BLaER1 (cell line): ENCODE measurements at regions not wholly inside any gene's neighbourhood (a gene's known extent, or its start where the extent isn't known, plus 50 kb on each side); places are given as distances from the start of the nearest gene placed in this dataset.

Source experiments
- H3K27ac ChIP-seq: shearing (Covaris generic); formaldehyde crosslinking; 2 replicates; pipeline ENCODE4 v1.8.1; 2022
- H3K27me3 ChIP-seq: shearing (Covaris generic); formaldehyde crosslinking; 2 replicates; pipeline ENCODE4 v1.8.1; 2022
- H3K36me3 ChIP-seq: shearing (Covaris generic); formaldehyde crosslinking; 2 replicates; pipeline ENCODE4 v1.8.1; 2022
- H3K4me1 ChIP-seq: shearing (Covaris generic); formaldehyde crosslinking; 2 replicates; pipeline ENCODE4 v1.8.1; 2022
- H3K4me2 ChIP-seq: shearing (Covaris generic); formaldehyde crosslinking; 2 replicates; pipeline ENCODE4 v1.8.1; 2022
- H3K4me3 ChIP-seq: shearing (Covaris generic); formaldehyde crosslinking; 2 replicates; pipeline ENCODE4 v1.8.1; 2022
- H3K9ac ChIP-seq: shearing (Covaris generic); formaldehyde crosslinking; 2 replicates; pipeline ENCODE4 v1.8.1; 2022
- H3K9me3 ChIP-seq: shearing (Covaris generic); formaldehyde crosslinking; 2 replicates; pipeline ENCODE4 v1.8.1; 2022
- H4K20me1 ChIP-seq: shearing (Covaris generic); formaldehyde crosslinking; 2 replicates; pipeline ENCODE4 v1.8.1; 2022
- Cebpa-rat ChIP-seq: shearing (Covaris generic); IDR thresholded peaks from 2 replicates; pipeline ENCODE4 v1.8.1; 2022

GRCh38 chr11:115767047-115767802, 263.0 kb upstream of the CADM1 start:
- Histone ChIP-seq H3K27me3 (no peaks in the 10 kb centered on the region), H3K4me1 (peaks cover 9% of the 10 kb centered on the region), H4K20me1 (no peaks in the 10 kb centered on the region), H3K36me3 (no peaks in the 10 kb centered on the region), H3K9ac (no peak overlapping the region), H3K9me3 (no peaks in the 10 kb centered on the region), H3K4me2 (peak overlapping the region; percentile 34), H3K4me3 (no peak overlapping the region), H3K27ac (no peak overlapping the region)
- TF ChIP-seq Cebpa-rat = no peak

DNA sequence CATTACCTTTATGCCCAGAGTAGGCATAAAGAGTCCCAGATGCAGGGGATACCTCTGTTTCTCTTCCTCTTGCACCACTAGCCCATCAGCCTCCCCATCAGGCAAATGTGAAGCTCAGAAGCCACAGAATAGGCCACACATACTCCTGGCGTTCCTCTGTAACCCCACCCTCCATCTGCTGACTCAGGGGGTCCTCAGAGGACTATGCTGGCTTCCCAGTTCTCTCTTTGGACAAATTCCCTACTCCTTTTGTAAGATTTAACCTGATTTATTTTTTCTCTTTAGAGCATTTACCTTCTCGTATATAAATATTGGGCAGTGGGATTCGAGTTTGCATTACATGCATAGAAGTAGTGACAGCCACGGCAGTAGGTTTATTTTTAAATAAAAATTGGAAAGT, 262.3 kb upstream of the CADM1 start:
- no peak overlapping the region for H3K27ac ChIP-seq
- H3K9me3 ChIP-seq = no peaks in the 10 kb centered on the region
- H3K36me3 ChIP-seq = no peaks in the 10 kb centered on the region
- H3K4me3 ChIP-seq = no peak overlapping the region
- H3K4me2 ChIP-seq = no peak overlapping the region
- no peak for TF ChIP-seq Cebpa-rat
- no peak overlapping the region for H3K9ac ChIP-seq
- peaks cover 9% of the 10 kb centered on the region for H3K4me1 ChIP-seq
- H3K27me3 ChIP-seq = no peaks in the 10 kb centered on the region
- H4K20me1 ChIP-seq = no peaks in the 10 kb centered on the region

DNA sequence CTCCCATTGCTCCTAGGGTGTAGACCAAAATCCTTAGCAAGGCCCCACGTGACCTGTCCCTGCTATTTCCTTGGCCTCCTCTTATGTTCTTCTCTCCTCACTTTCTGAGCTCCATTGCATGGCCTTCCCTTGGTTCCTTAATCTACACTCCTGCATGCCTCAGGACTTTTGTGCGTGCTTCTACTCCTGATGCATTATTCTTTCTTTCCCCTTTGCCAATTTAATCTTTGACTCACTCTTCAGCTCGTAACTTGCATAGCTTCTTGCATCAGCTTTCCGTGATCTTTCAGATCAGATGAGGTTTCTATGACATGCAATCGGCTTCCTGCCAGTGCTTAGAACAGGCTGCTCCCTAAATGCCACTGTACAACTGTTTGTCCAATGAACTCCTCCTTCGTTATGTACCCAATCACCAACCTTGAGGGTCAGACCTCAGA, 261.6 kb upstream of the CADM1 start:
- no peak for TF ChIP-seq Cebpa-rat
- peaks cover 9% of the 10 kb centered on the region for H3K4me1 ChIP-seq
- H3K36me3 ChIP-seq = no peaks in the 10 kb centered on the region
- no peaks in the 10 kb centered on the region for H4K20me1 ChIP-seq
- H3K4me3 ChIP-seq = no peak overlapping the region
- no peak overlapping the region for H3K9ac ChIP-seq
- H3K4me2 ChIP-seq = no peak overlapping the region
- H3K9me3 ChIP-seq = no peaks in the 10 kb centered on the region
- no peaks in the 10 kb centered on the region for H3K27me3 ChIP-seq
- H3K27ac ChIP-seq = no peak overlapping the region

DNA sequence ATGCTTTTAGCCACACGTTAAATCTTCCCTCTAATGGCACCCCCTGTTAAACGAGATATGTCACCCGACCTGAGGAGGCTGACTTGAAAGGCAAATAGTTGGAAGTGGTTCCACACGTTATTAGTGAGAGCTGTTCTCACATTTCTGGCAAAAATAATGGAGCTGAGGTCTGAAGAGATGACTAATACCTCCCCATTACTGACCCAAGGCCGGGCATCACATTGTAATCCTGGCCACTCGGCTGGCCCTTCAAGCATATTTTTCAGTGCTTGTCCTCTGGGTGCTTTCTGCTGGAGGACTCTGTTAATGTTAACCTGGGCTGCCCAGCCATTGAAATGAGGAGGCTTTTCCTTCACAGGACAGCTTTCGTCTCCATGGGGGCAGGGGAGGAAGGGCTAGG, 260.0 kb upstream of the CADM1 start:
- no peaks in the 10 kb centered on the region for H4K20me1 ChIP-seq
- H3K4me1 ChIP-seq = peaks cover 9% of the 10 kb centered on the region
- no peak overlapping the region for H3K9ac ChIP-seq
- no peak overlapping the region for H3K4me2 ChIP-seq
- no peak overlapping the region for H3K4me3 ChIP-seq
- no peak overlapping the region for H3K27ac ChIP-seq
- H3K9me3 ChIP-seq = peaks cover 6% of the 10 kb centered on the region; the same call in 1 of the 2 replicates
- TF ChIP-seq Cebpa-rat = no peak
- no peaks in the 10 kb centered on the region for H3K36me3 ChIP-seq
- H3K27me3 ChIP-seq = no peaks in the 10 kb centered on the region

DNA sequence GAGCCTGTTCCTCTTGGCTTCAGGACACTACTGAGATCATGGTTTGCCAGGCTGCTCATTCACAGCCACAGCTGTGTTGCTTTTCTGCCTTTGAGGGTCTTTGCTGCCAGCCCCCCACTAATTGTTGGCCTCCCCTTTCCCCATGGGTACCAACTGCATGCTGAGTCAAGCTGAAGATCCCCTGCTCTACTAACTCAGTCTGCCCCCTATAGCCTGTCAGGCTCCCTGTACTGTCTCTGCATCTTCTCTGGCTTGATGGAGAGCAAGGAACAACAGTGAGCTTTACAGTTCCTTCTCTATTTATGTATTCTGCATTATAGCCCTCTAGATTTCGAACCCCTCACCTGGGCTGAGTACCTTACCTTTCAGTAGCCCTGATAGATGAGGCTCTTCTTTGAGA, 257.6 kb upstream of the CADM1 start:
- Histone ChIP-seq H3K4me3 (no peak overlapping the region), H3K27me3 (no peaks in the 10 kb centered on the region), H3K27ac (no peak overlapping the region), H3K9me3 (peaks cover 6% of the 10 kb centered on the region; the same call in 1 of the 2 replicates), H3K9ac (no peak overlapping the region), H4K20me1 (no peaks in the 10 kb centered on the region), H3K4me1 (no peaks in the 10 kb centered on the region), H3K36me3 (no peaks in the 10 kb centered on the region), H3K4me2 (no peak overlapping the region)
- TF ChIP-seq Cebpa-rat = no peak

GRCh38 chr11:115761348-115761747, 257.1 kb upstream of the CADM1 start:
- H4K20me1 ChIP-seq = no peaks in the 10 kb centered on the region
- H3K36me3 ChIP-seq = no peaks in the 10 kb centered on the region
- H3K27ac ChIP-seq = no peak overlapping the region
- no peak overlapping the region for H3K4me3 ChIP-seq
- peaks cover 6% of the 10 kb centered on the region; the same call in 1 of the 2 replicates for H3K9me3 ChIP-seq
- H3K9ac ChIP-seq = no peak overlapping the region
- H3K27me3 ChIP-seq = no peaks in the 10 kb centered on the region
- H3K4me2 ChIP-seq = no peak overlapping the region
- no peak for TF ChIP-seq Cebpa-rat
- H3K4me1 ChIP-seq = no peaks in the 10 kb centered on the region

GRCh38 chr11:115760461-115761320, 256.5 kb upstream of the CADM1 start:
- Histone ChIP-seq H3K9ac (no peak overlapping the region), H4K20me1 (no peaks in the 10 kb centered on the region), H3K9me3 (peaks cover 6% of the 10 kb centered on the region; the same call in 1 of the 2 replicates), H3K27ac (no peak overlapping the region), H3K36me3 (no peaks in the 10 kb centered on the region), H3K27me3 (no peaks in the 10 kb centered on the region), H3K4me3 (no peak overlapping the region), H3K4me2 (no peak overlapping the region), H3K4me1 (no peaks in the 10 kb centered on the region)
- TF ChIP-seq Cebpa-rat = no peak

DNA sequence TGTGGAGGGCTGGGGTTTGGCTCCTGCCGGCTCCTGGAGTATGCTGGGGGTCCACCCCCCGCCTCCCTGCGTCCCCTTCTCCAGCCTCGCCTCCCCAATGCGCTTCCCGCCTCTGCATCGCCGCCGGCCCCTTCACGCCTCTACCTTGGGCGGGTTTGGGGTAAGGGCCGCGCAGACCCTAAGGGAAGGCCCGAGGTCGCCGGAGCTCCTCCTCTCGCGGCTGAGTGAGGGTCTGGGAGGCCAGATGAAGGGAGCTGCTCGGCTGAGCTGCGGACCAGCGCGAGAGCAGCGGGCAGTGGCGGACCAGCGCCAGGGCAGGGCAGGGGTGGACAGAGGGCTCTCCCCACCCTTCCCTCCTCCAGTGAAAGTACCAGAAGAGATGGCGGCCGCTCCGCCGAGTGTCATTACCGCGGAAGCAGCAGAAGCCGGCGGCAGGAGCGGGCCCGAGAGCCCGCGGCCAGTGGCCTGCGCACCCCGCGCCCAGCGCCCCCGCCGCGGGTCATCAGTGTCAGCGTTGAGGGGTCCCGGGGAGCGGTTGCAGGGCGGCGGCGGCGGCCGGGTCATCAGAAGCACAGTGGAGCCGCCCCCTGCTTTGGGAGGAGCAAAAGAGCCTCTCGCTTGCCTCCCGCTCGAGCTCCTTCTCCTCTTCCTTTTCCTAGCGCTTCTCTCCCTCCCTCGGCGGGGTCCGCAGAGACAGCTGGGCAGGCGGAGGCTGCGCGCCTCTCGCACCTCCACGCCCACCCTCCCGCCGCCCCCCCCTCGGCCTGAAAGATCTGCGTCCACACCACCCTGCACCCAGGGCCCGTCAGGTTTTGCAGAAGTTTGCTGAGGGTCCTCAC, 255.6 kb upstream of the CADM1 start:
- TF ChIP-seq Cebpa-rat = no peak
- H3K9ac ChIP-seq = no peak overlapping the region
- H4K20me1 ChIP-seq = no peaks in the 10 kb centered on the region
- no peak overlapping the region for H3K4me3 ChIP-seq
- no peaks in the 10 kb centered on the region for H3K36me3 ChIP-seq
- no peak overlapping the region for H3K4me2 ChIP-seq
- H3K9me3 ChIP-seq = peaks cover 6% of the 10 kb centered on the region; the same call in 1 of the 2 replicates
- H3K27me3 ChIP-seq = no peaks in the 10 kb centered on the region
- H3K4me1 ChIP-seq = no peaks in the 10 kb centered on the region
- H3K27ac ChIP-seq = no peak overlapping the region

- no peak overlapping the region for H3K27ac ChIP-seq
- H3K4me2 ChIP-seq = no peak overlapping the region
- no peaks in the 10 kb centered on the region for H3K36me3 ChIP-seq
- no peaks in the 10 kb centered on the region for H3K27me3 ChIP-seq
- no peaks in the 10 kb centered on the region for H4K20me1 ChIP-seq
- no peak overlapping the region for H3K9ac ChIP-seq
- no peak for TF ChIP-seq Cebpa-rat
- peaks cover 6% of the 10 kb centered on the region; the same call in 1 of the 2 replicates for H3K9me3 ChIP-seq
- no peaks in the 10 kb centered on the region for H3K4me1 ChIP-seq
- H3K4me3 ChIP-seq = no peak overlapping the region
Measured at GRCh38 chr11:115758011-115758410, 253.8 kb upstream of the CADM1 start.
